Cardiac muscle cell (in vitro differentiated cells and primary cell): ENCODE measurements at regions not wholly inside any gene's neighbourhood (a gene's known extent, or its start where the extent isn't known, plus 50 kb on each side); places are given as distances from the start of the nearest gene placed in this dataset.

Experiments
- DNase-seq, 2 donors: peaks; one replicate each; pipeline versions ENCODE4 v3.0.0 to v3.0.0-alpha.2; 2010 to 2017; ENCODE audit warnings: low read depth in 1 of 2, low spot score in 1 of 2
- H3K27ac ChIP-seq: fragments of 200-600 bp; sonication (generic); 2 replicates; pipeline ENCODE4 v1.5.1; 2016
- H3K27me3 ChIP-seq: fragments of 200-600 bp; sonication (generic); 2 replicates; pipeline ENCODE4 v1.6.0; 2016; ENCODE audit warnings: control low read depth
- H3K36me3 ChIP-seq: fragments of 200-600 bp; sonication (generic); 2 replicates; pipeline ENCODE4 v1.5.1; 2016; ENCODE audit warnings: control low read depth
- H3K4me1 ChIP-seq: fragments of 200-600 bp; sonication (generic); 2 replicates; pipeline ENCODE4 v1.8.1; 2017; ENCODE audit warnings: low read depth, mild to moderate bottlenecking, mixed run types
- H3K4me3 ChIP-seq: fragments of 200-600 bp; sonication (generic); 2 replicates; pipeline ENCODE4 v1.5.1; 2016; ENCODE audit warnings: mild to moderate bottlenecking
- H3K9me3 ChIP-seq: fragments of 200-600 bp; sonication (generic); 2 replicates; pipeline ENCODE4 v1.5.1; 2017; ENCODE audit warnings: low read depth, mild to moderate bottlenecking, control low read depth
- CTCF ChIP-seq: IDR thresholded peaks from 2 replicates; pipeline ENCODE4 v1.5.1; 2012; ENCODE audit warnings: low read depth, mild to moderate bottlenecking, low read length

DNA sequence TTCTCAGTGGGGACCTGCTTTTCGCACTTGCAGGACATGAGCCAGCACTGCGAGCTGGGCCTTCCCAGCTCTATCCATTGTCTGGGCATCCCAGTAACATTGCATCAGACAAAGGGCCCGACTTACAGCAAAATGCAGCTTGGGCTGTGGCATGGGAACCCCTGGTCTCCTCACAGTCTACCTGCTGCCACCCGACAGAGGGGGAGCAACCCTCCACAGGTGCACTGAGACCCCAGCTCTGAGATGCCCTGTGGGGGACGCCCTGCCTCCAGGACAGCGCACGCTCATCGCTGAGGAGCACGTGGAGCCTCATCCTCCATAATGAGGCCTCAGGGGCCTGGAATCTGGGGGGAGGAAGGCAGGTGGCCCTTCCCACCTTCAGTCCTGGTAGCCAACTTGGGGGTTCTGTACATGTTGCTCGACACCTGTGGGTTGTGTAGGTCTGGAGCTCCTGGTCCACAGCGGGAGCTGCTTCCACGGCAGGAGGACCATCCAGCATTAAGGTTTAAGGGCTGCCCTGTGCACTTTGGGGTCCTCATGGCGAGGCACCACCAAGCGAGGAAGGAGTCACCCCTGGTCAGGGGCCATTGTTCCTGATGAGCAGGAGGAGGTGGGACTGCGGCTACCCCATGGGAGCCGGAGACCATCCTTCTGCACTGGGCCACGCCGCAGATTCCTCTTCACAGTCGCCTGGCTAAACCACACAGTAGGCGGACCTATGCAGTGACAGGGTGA, 376.5 kb upstream of the IRX1 start:
- H3K4me3 ChIP-seq, result no peak overlapping the region
- TF ChIP-seq CTCF, result no peak
- H3K36me3 ChIP-seq, result no peaks in the 10 kb centered on the region
- no peaks in the 10 kb centered on the region for H3K9me3 ChIP-seq
- no peak overlapping the region for H3K27ac ChIP-seq
- no peak for DNase-seq
- no peaks in the 10 kb centered on the region for H3K4me1 ChIP-seq
- no peaks in the 10 kb centered on the region for H3K27me3 ChIP-seq

- Histone ChIP-seq H3K27ac (no peak overlapping the region), H3K36me3 (no peaks in the 10 kb centered on the region), H3K27me3 (no peaks in the 10 kb centered on the region), H3K9me3 (no peaks in the 10 kb centered on the region), H3K4me1 (no peaks in the 10 kb centered on the region), H3K4me3 (no peak overlapping the region)
- no peak for TF ChIP-seq CTCF
- DNase-seq, result no peak
Observed at GRCh38 chr5:3217771-3218495, 377.7 kb upstream of the IRX1 start.

GRCh38 chr5:3217114-3217513, 378.5 kb upstream of the IRX1 start:
- H3K27ac ChIP-seq, result no peak overlapping the region
- DNase-seq, result no peak
- H3K27me3 ChIP-seq, result no peaks in the 10 kb centered on the region
- TF ChIP-seq CTCF, result no peak
- no peaks in the 10 kb centered on the region for H3K4me1 ChIP-seq
- no peaks in the 10 kb centered on the region for H3K36me3 ChIP-seq
- no peak overlapping the region for H3K4me3 ChIP-seq
- no peaks in the 10 kb centered on the region for H3K9me3 ChIP-seq

- no peaks in the 10 kb centered on the region for H3K9me3 ChIP-seq
- no peak for TF ChIP-seq CTCF
- no peak for DNase-seq
- H3K27me3 ChIP-seq, result no peaks in the 10 kb centered on the region
- H3K27ac ChIP-seq, result no peak overlapping the region
- no peaks in the 10 kb centered on the region for H3K4me1 ChIP-seq
- H3K36me3 ChIP-seq, result no peaks in the 10 kb centered on the region
- no peak overlapping the region for H3K4me3 ChIP-seq
Observed at GRCh38 chr5:3216386-3216785, 379.2 kb upstream of the IRX1 start.

DNA sequence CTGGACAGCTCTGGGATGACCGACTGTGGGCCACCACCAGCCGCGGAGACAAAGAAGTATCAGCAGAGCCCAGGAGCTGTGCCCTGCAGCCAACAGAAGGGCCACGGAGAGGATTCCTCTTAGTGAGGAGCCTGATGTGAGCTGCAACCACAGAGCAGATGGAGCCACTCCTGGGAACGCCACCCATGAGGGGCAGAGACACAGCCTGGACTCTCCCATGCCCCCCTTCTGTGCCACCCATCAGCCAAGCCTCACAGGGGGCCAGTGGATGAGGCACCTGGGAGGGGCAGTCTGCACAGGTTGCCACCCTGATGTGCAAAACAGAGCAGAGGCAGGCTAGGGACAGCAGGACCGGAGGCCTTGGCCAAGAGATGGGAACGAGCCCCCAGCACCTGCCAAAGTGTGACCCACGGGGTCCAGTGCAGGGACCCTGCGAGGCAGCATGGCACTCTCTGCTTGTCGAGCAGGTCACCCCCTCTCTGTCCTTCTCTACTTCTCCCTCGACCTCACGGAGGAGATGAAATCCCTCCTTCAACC, 380.7 kb upstream of the IRX1 start:
- Histone ChIP-seq H3K9me3 (no peaks in the 10 kb centered on the region), H3K27ac (no peak overlapping the region), H3K27me3 (no peaks in the 10 kb centered on the region), H3K36me3 (no peaks in the 10 kb centered on the region), H3K4me1 (no peaks in the 10 kb centered on the region), H3K4me3 (no peak overlapping the region)
- no peak for TF ChIP-seq CTCF
- no peak for DNase-seq
